GM18909 (cell line): ENCODE measurements at regions not wholly inside any gene's neighbourhood (a gene's known extent, or its start where the extent isn't known, plus 50 kb on each side); places are given as distances from the start of the nearest gene placed in this dataset.
A peak's percentile ranks its signal among the peaks of the same experiment; 100 is the strongest.
"Not testable (repeated sequence)": the region's sequence is repeated elsewhere in the genome, so short reads cannot be mapped to it uniquely, and the experiment has no call there.

ENCODE experiments used
- ATAC-seq: cut with Tn5 transposase; IDR thresholded peaks from one replicate; pipeline ENCODE4 v1.9.1; 2021; ENCODE audit warnings: mild to moderate bottlenecking; ENCODE audit not compliant: unreplicated experiment, poor library complexity

DNA sequence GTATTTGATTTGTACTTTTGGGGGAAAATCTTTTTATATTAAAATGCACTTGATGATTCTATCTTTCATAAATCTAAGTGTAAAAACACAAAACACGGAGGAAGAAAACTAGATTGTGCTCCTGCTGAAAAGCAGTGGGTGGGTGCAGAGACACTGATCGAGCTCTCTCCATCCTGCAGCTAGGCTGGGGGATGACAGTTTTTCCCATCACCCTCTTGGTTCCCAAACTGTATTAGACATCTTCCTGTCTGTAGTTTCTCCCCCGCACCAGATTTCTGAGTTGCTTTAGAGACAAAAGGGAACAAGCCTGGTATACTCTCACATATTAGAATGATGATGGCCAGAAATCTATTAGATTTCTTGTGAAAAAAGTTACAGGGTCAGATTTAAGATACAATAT, 99.6 kb downstream of the FAM114A2 start:
- no peak for ATAC-seq

DNA sequence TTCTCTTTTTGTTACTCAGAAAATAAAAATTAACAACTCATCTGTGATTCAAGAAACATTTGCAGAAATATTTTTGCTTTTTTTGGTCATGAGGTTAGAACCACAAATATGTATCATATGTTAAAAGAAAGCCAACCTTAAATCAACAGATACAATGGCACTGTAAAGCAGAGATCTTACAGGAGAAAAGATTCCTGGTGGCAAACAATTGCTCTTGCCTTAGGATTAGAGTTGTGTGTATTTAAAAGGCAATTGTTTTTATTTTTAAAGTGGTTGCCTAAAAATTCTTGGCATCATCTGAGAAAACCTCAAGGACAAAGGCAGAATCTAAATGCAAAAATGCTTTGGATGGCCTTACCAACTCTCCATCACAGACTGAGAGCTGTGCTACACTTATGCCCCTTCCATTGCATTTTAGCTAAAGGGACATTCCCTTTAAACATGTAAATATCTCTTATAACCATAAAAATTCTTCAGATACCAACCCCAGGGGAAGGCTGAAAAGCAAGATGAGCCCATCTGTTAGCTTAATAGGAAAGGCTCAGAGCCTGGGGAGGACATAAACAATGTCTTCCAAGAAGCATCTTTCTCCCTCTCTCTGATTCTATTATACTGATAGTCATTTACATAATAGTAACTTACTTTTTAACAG, 100.4 kb downstream of the FAM114A2 start:
- ATAC-seq = no peak

DNA sequence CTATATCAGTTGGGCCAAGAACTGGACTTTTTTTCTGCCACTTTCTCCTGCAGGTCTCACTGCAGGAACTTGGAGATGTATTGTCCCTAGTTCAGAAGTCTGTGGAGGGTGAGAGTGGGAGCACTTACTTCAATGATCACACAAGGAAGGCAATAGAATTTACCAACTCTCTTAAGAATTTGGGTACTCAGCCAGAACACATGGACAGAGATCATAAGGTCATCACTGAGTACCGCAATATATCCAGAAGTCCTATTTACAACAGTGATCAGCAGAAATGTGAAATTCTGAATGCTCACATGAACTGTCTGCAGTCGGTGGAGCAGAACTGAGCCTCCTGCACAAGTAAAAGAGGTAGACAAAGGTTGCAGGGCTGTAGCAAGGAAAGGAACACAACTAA, 101.0 kb downstream of the FAM114A2 start:
- no peak for ATAC-seq

DNA sequence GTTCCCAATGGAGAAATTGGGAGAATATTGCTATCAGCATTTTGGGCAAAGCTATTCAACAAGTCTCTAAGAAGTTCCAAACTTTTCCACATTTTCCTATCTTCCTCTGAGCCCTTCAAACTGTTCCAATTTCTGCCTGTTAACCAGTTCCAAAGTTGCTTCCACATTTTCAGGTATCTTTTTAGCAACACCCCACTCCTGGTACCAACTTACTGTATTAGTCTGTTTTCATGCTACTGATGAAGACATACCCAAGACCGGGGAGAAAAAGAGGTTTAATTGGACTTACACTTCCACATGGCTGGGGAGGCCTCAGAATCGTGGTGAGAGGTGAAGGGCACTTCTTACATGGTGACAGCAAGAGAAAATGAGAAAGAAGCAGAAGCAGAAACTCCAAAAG, 103.6 kb downstream of the FAM114A2 start:
- ATAC-seq = not testable (repeated sequence)

DNA sequence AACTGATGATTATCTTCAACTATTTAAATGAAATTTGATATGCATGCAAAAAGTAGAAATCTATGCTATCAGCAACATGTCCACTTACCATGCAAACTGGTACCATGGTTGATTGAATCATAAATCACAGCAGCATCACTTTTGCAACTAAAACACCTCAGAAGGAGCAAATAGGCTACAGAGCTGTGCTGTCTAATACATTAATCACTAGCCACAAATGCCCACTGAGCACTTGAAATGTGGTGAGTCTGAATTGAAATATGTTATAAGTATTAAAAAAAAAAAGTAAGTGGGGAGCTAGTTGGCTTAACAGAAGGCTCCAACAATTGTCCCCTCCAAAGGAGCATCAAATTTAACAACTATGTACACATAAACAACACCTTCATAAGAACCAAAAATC, 112.5 kb downstream of the FAM114A2 start:
- ATAC-seq = no peak

DNA sequence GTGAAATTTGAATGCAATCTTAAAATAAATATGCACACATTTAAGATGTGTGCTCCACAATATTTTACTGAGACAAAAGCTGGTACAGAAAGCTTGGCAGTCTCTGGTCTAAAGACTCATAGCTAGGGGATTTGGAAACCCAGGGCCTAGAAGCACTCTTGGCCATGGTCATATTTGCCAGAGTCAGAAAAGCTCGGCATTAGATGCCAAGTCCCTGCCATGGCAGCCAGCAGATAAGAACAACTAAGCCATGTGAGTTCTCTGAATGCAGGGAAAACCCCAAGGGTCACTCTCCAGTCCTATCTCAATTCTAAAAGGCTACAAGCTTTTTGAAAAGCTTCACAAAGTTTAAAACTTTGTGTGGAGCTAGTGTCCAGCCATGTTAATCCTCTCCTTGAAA, 119.5 kb downstream of the FAM114A2 start:
- no peak for ATAC-seq

DNA sequence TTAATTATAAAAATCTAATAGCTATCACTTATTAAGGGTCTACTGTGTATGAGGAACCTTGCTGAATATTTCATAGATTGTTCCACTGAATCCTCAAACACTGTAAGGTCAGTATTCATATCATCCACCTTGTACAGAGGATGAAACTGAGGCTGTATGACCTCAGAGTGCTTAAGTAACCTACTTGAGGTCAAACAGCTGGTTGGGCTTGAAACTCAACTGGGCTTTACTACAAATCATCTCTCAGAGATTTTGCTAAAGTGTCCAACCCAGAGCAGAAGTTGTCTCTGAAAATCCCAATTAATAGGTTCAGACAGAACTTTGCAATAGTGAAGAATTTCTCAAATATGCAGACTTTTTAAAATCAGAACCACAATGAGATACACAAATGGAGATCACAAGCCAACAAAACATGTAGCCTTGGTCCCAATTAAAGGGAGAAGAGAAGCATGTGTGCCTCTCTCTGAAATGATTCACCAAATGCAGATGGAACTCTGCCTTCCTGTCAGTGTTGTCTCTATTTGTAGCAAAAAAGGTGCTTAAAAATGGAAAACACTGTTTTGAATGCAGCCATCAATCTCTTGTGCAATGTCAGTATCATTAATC, 131.4 kb downstream of the FAM114A2 start:
- no peak for ATAC-seq

DNA sequence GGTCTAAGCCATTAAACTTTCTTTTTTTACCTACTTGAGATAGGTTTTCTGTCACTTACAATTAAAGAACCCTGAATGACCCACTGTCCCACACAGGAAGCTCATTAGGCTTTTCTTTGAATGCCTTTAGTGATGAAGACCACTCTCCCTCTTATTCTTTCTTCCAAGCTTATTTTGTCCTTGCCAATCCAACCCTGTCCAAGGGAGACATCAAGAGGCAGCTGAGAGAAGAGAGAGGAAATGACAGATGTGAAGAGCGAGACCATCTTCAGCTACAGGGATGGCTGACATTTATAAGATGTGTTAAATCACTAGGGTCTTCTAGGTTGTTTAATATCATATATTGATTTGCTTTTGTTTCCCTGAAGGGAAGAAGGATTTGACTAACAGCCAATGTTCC, 133.5 kb downstream of the FAM114A2 start:
- no peak for ATAC-seq

DNA sequence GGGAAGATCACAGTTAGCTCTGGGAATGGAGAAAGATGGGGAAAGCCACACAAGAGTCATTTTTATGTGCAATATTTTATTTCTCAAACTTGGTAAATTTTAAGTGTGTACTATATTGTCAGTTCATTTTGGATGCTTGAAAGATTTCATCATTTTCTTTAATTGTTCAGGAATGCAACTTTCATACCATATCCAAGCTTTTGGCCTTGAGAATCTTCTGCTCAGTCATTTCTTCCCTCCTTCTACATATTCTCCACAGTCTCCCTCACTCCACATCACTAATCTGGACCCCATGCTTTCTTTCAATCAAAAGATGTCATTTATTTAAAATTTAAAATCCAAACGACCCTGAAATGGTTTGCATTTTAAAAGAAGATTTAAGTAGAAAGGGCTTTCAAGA, 135.4 kb downstream of the FAM114A2 start:
- ATAC-seq = no peak

DNA sequence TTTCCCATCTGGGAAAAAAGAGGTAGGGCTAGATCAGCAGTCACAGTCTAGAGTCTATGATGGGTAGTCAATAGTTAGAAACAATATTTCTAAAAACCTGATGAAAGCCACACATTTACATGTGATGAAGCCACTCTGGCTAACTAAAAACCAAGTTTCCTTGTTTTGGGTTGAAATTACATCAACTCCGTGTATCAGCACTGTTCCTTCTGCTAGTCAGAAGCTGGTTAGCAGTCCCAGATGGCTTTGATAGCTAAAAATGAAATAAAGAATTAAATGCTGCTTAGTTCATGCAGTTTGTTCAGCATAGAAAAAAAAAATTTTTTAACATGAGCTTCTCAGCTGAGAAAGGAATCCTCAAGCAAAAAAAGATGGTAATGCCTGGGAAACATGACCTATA, 136.7 kb downstream of the FAM114A2 start:
- ATAC-seq = no peak

DNA sequence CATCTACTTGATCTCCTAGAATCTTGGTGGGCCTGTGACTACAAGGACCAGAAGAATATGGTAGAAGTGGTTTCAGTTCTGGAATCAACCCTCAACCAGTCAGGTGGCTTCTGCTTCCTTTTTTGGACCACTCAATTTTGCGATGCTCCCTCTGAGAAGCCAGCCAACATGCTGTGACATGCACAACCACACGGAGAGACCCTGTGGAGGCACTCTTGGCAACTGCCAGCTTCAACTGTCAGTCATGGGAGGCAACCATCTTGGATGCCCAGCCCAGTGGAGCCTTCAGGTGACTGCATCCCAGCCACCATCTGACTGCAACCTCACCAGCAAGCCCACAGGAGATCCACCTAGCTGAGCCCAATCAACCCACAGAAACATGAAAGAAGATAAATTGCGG, 137.3 kb downstream of the FAM114A2 start:
- no peak for ATAC-seq

DNA sequence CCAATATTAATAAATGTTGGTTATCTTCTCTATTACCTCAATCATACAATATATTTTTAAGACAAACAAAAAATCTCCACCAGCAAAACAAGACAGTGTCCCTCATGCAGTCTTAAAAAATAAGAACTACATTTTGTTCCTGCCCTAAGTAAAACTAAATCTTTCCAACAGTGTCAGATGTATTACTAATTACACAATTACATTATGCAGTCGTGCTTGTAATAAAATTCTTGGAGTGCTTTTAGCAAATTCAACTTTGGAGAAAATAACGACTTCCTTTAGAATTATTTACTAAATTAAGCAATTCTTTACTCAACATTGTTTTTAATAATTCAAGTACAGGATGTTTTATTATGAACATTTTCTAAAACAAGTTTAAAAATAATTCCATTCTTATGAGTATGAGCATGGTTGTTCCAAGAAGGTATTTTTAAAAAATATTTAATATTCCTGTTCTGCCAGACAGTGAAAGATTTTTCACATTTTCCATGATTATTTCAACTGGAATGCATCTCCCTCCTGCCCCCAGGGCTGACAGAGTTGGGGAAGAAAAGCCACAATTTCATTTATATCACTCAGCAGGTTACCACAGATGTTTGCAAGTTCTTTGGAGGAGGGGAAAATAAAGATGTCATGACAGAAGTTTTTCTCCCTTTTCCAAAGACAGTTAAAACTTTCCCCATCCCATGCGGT, 137.9 kb downstream of the FAM114A2 start:
- no peak for ATAC-seq

DNA sequence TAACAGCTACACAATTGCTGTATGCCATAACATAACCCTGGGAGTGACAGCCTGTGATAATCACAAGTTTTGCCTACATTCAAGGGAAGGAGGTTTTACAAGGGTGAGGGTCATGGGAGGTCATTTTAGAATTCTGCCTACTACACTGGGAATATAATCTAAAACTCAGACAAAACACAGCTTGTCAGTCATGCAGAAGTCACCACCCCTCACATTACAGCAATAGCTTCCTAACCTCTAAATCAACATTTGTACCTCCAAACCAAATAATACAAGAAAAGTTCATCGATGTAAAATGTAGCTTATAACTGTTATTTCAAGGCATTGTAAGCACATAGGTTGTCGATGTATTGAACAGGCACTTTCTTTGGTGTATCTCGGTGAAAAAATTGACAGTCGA, 139.0 kb downstream of the FAM114A2 start:
- ATAC-seq = no peak

DNA sequence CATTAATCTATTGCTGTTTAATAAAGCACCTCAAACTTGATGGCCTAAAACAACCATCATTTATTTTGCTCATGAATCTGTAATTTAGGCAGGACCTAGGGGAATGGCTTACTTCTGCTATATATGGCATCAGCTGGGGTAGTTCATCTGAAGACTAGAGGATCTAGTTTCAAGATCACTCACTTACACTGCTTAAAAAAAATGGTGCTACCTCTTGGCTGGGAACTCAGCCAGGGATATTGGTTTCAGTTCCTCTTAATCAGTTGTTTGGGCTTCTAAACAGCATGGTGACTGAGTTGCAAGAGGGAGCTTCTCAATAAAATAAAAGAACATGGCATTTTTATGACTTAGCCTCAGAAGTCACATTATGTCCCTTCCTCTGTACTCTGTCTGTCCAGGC, 142.0 kb downstream of the FAM114A2 start:
- ATAC-seq = peak; percentile 99

DNA sequence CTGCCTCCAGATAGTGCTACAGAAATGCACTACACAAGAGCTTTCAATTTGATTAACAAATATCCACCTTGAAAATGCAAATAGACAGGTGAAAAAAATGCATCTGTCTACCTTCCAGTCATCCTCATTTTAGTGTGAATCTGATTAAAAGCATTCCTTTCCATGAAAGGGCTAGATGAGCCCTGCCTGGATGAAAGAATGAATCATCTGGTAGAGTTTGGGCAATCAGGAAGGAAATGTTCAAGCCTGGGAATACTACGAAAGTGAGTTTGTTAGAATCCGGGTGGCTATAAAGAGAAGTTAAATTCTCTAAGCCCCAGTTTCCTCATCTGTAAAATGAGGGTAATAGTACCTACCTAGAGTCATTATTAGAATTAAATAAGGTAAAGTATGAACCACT, 142.6 kb downstream of the FAM114A2 start:
- no peak for ATAC-seq

DNA sequence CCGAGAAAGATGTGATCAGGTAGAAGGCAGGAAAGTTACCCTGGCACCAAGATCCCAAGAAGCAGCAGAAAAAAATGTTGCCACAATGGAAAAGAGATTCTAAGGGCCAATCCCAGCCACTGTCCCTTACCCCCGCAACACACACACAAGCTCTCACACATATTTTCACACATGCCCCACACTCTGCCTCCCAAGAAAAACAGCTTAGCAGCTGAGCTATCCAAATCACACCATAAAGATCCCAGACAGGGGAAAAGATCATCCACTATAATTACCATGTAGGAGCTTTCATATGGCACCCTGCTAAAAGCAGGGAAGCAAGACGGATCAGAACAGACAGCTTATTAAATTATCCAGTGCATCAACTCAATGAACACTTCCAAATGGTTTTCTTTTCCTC, 143.4 kb downstream of the FAM114A2 start:
- no peak for ATAC-seq

DNA sequence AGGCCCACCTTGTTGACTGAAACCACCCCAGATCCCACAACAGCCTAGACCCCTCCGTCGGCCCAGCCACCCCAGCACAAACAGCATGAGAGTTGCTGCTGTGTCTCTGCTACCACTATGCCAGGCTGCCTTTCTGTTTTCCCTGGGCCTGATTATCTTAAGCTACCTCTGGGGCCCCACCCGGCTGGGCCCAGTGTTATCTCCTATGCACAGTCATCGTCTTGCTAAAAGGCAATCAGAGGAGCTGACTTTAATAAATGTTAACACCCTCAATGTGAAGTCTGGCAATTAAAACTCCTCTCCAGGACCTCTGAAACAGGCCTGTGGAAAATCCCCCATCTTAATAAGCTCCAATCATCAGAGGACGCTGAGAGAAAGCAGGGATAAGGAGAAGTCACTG, 144.9 kb downstream of the FAM114A2 start:
- no peak for ATAC-seq

DNA sequence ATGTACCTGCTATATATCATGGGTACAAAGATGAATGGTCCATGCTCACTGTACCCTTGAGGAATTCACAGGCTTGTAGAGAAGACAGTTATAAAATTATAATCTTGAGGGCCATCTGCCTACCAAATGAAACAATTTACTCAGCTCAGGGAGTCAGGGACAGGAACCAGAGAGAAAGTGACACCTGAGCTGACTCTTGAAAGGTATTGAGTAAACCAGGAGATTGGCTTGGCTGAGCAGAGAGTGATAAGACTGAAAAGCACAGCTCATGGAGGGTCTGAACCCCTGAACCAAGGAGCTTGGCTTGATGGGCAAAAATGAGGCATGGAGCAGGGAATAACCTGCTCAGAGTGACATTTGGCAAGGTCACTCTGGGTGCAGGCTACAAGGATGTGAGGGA, 147.3 kb downstream of the FAM114A2 start:
- peak; percentile 58 for ATAC-seq

DNA sequence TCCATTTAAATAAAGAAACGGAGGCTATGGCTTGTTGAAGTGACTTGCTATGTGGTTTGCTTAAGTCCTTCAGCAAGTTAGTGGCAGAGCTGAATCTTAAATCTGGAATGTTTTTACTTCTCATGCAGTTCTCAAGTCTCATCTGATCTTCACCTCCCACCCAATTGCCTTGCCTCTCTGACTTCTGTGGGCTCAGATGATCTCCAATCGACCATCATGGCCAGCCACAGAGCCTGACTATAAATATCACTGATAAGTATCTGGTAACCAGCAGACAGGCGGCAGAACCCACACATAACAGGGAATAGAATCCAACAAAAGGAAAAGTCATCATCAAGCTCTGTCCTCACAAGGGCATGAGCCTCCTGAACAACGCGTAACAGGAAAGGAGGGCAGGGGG, 149.9 kb downstream of the FAM114A2 start:
- ATAC-seq = no peak

DNA sequence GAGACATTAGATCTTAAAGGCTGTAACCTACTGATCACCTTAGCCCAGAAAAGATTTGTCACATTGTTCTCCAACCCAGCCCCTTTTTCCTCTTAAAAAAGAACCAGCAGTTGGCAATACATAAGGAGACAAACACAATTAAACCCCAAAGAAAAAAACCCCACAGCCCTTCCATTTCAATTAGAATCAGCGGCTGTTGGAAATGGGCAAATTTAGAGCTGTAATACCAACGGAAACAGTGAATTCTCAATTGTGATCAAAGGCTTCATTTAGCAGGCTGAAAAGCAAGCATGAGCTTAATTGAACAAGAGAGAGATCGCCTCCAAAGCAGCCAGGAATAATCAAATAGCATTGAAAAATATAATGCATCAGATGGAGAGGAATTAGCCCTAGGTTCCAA, 153.6 kb downstream of the FAM114A2 start:
- ATAC-seq = no peak

DNA sequence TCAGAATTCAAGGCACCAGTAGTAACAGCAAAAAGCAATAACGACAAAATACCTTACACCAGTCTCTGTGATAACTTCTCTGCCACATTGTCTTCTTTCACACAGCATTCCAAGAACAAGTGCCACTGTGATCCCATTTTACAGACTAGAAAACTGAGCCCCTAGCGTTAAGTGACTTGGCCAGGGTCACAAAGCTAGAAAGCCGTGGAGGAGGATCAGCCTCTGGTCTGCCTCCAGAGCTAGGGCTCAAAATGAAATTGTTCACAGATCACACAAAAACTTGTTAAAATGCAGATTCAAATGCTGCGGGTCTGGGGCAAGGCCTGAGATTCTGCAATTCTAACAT, 154.1 kb downstream of the FAM114A2 start:
- no peak for ATAC-seq
